Kidney epithelial cell (primary cell): ENCODE measurements at regions not wholly inside any gene's neighbourhood (a gene's known extent, or its start where the extent isn't known, plus 50 kb on each side); places are given as distances from the start of the nearest gene placed in this dataset.

ENCODE experiments used
- DNase-seq: peaks from one replicate; pipeline ENCODE4 v3.0.0-alpha.2; 2010; ENCODE audit warnings: low read depth
- H3K27me3 ChIP-seq: 2 replicates; pipeline ENCODE4 v1.6.0; 2011; ENCODE audit warnings: low read length; ENCODE audit not compliant: control insufficient read depth, insufficient read depth
- H3K36me3 ChIP-seq: 2 replicates; pipeline ENCODE4 v1.5.1; 2011; ENCODE audit warnings: low read length; ENCODE audit not compliant: control insufficient read depth, insufficient read depth
- H3K4me3 ChIP-seq: 2 replicates; pipeline ENCODE4 v1.5.1; 2011; ENCODE audit warnings: low read depth, mild to moderate bottlenecking, control low read depth, low read length
- TF ChIP-seq, protein P1 (sequence below): IDR thresholded peaks from 2 replicates; pipeline ENCODE4 v1.5.1; 2011; ENCODE audit warnings: mild to moderate bottlenecking, moderate library complexity, low read length, control low read depth, inconsistent platforms; ENCODE audit not compliant: insufficient read depth, poor library complexity, severe bottlenecking

DNA sequence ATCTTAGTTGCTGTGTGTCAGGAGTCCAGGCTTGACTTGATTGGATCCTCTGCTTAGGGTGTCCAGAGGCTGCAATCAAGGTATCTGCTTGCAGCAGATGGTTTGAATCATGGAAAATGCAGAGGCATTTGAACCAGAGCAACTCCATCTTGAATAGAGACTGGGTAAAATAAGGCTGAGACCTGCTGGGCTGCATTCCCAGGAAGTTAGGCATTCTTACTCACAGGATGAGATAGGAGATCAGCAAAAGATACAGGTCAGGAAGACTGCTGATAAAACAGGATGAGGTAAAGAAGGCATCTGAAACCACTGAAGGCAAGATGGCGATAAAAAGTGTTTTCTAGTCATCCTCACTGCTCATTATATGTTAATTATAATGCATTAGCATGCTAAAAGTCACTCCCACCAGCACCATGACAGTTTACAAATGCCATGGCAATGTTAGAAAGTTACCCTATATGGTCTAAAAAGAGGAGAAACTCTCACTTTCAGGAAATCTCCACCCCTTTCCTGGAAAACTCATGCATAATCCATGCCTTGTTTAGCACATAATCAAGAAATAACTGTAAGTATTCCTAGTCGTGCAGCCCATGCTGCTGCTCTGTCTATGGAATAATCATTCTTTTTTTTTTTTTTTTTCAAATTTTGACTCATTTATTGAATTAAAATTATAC lies 218.3 kb upstream of the CPNE8 start:
- Histone ChIP-seq H3K4me3 (no peak overlapping the region), H3K27me3 (no peaks in the 10 kb centered on the region), H3K36me3 (no peaks in the 10 kb centered on the region)
- DNase-seq: no peak
- TF ChIP-seq, protein P1, sequence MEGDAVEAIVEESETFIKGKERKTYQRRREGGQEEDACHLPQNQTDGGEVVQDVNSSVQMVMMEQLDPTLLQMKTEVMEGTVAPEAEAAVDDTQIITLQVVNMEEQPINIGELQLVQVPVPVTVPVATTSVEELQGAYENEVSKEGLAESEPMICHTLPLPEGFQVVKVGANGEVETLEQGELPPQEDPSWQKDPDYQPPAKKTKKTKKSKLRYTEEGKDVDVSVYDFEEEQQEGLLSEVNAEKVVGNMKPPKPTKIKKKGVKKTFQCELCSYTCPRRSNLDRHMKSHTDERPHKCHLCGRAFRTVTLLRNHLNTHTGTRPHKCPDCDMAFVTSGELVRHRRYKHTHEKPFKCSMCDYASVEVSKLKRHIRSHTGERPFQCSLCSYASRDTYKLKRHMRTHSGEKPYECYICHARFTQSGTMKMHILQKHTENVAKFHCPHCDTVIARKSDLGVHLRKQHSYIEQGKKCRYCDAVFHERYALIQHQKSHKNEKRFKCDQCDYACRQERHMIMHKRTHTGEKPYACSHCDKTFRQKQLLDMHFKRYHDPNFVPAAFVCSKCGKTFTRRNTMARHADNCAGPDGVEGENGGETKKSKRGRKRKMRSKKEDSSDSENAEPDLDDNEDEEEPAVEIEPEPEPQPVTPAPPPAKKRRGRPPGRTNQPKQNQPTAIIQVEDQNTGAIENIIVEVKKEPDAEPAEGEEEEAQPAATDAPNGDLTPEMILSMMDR: no peak

DNA sequence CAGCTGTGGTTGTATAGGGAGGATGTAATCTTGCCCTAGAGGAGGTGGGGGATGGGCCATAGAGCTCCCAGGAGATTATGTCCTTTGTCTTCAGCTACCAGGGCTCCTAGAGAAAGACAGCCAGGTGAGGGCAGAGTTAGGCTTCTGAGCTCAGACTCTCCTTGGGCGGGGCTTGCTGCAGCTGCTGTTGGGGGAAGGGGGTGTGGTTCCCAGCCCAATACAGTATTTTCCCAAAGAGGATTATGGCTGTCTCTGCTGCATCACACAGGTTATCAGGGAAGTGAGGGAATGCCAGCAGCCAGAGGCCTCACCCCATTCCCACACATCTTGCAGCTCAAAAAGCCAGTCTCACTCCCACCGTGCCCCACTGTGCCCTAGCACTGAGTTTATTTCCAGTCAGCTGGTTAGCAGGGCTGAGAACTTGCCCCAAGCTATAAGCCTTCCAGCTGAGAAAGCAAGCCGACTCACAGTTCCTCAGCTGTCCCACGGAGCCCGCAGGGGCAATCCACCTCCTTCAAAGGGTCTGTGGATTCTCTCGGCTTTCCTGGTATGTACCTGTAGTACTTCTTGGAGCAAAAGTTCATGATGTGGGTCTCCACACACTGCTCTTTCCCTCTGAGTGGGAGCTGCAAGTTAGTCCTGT lies 217.3 kb upstream of the CPNE8 start:
- Histone ChIP-seq H3K27me3 (no peaks in the 10 kb centered on the region), H3K4me3 (no peak overlapping the region), H3K36me3 (no peaks in the 10 kb centered on the region)
- no peak for DNase-seq
- TF ChIP-seq, protein P1: no peak

DNA sequence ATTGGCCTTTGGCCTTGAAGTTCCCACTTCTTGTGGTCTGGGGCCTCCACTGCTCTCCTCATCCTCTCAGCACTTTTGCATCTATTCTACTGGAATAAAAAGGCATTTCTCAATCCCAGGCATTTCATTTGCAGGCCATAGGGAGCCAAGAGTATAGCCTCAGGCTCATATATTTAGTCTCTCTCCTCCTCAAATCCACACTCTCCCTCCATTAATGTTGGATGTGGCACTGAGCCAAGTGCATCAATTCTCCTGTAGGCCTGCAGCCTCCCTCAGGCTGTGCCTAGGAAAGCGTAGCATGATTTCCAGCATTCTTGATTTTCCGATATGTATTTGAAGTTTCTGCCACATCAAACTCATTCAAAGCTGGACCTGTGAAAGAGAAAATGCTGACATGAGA lies 211.5 kb upstream of the CPNE8 start:
- Histone ChIP-seq H3K4me3 (no peak overlapping the region), H3K36me3 (no peaks in the 10 kb centered on the region), H3K27me3 (no peaks in the 10 kb centered on the region)
- TF ChIP-seq, protein P1: no peak
- DNase-seq: no peak

DNA sequence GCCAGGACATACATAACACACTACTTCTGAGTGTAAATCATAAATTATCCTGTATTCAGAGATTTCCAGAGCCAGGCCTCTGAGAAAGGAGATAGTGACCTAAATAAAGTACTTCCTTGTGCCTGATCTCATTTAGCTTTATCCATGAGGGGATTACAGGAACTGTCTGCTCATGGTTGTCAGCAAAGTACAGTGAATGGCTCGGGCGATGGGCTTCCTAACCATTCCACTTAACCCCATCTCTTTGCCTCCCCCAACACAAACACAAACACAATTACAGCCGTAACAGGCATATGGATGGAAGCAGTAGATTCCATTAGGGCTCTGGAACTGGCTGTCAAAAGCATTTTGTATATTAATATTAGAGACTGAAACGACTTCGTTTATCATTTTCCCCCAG lies 206.7 kb upstream of the CPNE8 start:
- TF ChIP-seq, protein P1: no peak
- Histone ChIP-seq H3K4me3 (no peak overlapping the region), H3K36me3 (no peaks in the 10 kb centered on the region), H3K27me3 (no peaks in the 10 kb centered on the region)
- DNase-seq: no peak

DNA sequence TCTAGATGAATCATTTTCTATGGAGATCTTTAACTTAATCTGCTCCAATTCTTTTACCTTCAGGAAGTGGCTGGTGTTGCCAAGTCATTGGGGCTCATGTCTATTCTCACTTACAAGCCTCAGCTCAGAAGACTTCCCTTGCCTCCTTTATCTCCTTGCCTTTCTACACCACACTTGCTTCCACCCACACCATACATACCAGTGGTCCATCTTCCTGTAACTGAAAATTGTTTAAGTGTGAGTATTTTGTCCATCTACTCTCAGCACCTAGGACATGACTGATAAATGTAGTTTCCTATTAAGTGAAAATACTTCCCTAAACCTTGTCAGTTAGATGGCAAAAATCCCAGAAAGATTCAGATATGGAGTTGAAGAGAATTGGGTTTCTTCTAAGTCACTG lies 199.7 kb upstream of the CPNE8 start:
- Histone ChIP-seq H3K36me3 (no peaks in the 10 kb centered on the region), H3K27me3 (no peaks in the 10 kb centered on the region), H3K4me3 (no peak overlapping the region)
- no peak for DNase-seq
- TF ChIP-seq, protein P1: no peak
